ENCODE measurements at regions not wholly inside any gene's neighbourhood (a gene's known extent, or its start where the extent isn't known, plus 50 kb on each side); places are given as distances from the start of the nearest gene placed in this dataset.
A peak's percentile ranks its signal among the peaks of the same experiment; 100 is the strongest.

DNA sequence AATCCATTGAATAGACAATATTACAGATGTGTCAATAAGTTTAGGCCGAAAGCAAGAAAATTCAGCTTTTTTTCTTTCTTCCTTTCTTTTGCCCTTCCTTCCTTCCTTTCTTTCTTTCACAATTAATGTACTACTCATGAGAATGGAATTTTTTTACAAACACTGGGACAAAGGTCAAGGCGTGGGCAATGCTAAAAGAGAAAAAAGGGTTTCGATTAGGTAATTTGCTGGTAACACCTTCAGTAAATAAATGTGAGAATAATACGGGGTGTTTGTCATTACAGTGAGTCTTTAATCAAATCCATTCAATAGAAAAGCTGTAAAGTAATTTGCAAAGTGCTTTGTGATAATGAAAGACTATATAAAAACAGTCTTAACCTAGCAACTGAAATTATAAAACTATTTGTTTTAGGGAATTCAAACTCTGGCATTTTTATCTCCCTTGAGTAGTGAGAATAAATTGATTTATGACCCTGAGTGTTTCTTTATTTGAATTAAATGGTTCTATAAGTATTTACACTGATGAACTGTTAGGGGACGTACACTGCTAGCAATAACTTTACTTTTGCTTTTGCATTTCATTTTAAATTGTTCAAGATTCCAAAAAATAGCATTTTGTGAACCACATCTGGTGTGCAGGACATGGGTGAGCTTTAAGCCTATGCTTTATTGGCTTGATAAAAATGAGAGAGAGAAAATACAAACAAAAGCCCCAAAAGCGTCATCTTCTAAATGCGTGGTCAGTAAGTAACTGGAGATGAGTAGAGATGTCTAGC lies 104.2 kb upstream of the THRB start:
- no peaks in the 10 kb centered on the region for H3K36me3 ChIP-seq (ENCODE audit: control insufficient read depth in 2 of 2, insufficient read depth in 1 of 2, low read length in 2 of 2)
- no peaks in the 10 kb centered on the region for H3K9me3 ChIP-seq (ENCODE audit: control insufficient read depth, insufficient read depth, low read depth, low read length)
- H3K4me1 ChIP-seq (ENCODE audit: control insufficient read depth, insufficient read depth, low read length): no peaks in the 10 kb centered on the region
- no peak overlapping the region for H3K4me3 ChIP-seq (ENCODE audit: low read depth, low read length)
- ChIA-PET CTCF (interaction anchor here (0.5 kb wide), 1 partner anchor 841 kb away, joined by 4 read pairs; no protein-coding TSS in a partner anchor), POLR2A (no interaction called here)
- no peak overlapping the region for H3K27ac ChIP-seq (ENCODE audit: extremely low read depth, low read depth, low read length)
- TF ChIP-seq KLF1 (tag by site-specific recombination; IDR thresholded peaks at IDR 0.05) (0 out of 2 replicates have a peak, but pooled peaks have one; percentile 18), ZBTB20 (tag by site-specific recombination; IDR thresholded peaks at IDR 0.05) (0 out of 2 replicates have a peak, but pooled peaks have one; percentile 2), ZFP69B (tag by site-specific recombination; IDR thresholded peaks at IDR 0.05) (no peak), OSR2 (tag by site-specific recombination; IDR thresholded peaks at IDR 0.05) (peak; percentile 39; the same call in 1 of the 2 replicates), FEZF1 (tag by site-specific recombination; IDR thresholded peaks at IDR 0.05) (peak; percentile 35; the same call in 1 of the 2 replicates), MZF1 (tag by site-specific recombination; IDR thresholded peaks at IDR 0.05; ENCODE audit: borderline replicate concordance) (no peak), ZNF701 (tag by site-specific recombination; IDR thresholded peaks at IDR 0.05) (no peak)
- TF ChIP-seq, protein P1, sequence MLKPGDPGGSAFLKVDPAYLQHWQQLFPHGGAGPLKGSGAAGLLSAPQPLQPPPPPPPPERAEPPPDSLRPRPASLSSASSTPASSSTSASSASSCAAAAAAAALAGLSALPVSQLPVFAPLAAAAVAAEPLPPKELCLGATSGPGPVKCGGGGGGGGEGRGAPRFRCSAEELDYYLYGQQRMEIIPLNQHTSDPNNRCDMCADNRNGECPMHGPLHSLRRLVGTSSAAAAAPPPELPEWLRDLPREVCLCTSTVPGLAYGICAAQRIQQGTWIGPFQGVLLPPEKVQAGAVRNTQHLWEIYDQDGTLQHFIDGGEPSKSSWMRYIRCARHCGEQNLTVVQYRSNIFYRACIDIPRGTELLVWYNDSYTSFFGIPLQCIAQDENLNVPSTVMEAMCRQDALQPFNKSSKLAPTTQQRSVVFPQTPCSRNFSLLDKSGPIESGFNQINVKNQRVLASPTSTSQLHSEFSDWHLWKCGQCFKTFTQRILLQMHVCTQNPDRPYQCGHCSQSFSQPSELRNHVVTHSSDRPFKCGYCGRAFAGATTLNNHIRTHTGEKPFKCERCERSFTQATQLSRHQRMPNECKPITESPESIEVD (tag by site-specific recombination; IDR thresholded peaks at IDR 0.05): peak; percentile 63; the same call in 1 of the 2 replicates
- TF ChIP-seq, protein P2, sequence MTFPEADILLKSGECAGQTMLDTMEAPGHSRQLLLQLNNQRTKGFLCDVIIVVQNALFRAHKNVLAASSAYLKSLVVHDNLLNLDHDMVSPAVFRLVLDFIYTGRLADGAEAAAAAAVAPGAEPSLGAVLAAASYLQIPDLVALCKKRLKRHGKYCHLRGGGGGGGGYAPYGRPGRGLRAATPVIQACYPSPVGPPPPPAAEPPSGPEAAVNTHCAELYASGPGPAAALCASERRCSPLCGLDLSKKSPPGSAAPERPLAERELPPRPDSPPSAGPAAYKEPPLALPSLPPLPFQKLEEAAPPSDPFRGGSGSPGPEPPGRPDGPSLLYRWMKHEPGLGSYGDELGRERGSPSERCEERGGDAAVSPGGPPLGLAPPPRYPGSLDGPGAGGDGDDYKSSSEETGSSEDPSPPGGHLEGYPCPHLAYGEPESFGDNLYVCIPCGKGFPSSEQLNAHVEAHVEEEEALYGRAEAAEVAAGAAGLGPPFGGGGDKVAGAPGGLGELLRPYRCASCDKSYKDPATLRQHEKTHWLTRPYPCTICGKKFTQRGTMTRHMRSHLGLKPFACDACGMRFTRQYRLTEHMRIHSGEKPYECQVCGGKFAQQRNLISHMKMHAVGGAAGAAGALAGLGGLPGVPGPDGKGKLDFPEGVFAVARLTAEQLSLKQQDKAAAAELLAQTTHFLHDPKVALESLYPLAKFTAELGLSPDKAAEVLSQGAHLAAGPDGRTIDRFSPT (tag by site-specific recombination; IDR thresholded peaks at IDR 0.05): 0 out of 2 replicates have a peak, but pooled peaks have one; percentile 23

GRCh38 chr3:24601066-24601939 lies 106.7 kb upstream of the THRB start:
- POLR2A ChIA-PET: no interaction called here

More at GRCh38 chr3:24601066-24601939, 106.7 kb upstream of the THRB start:
- no peak for TF ChIP-seq ZNF792 (tag by site-specific recombination; IDR thresholded peaks at IDR 0.05)
- TF ChIP-seq ZNF558 (tag by site-specific recombination; IDR thresholded peaks at IDR 0.05): no peak
- TF ChIP-seq ZNF19 (tag by site-specific recombination; IDR thresholded peaks at IDR 0.05; ENCODE audit: low read depth): no peak
- TF ChIP-seq ZNF133 (tag by site-specific recombination; IDR thresholded peaks at IDR 0.05): no peak
- no peak for TF ChIP-seq ZNF48 (tag by site-specific recombination; IDR thresholded peaks at IDR 0.05)
- TF ChIP-seq, protein P3, sequence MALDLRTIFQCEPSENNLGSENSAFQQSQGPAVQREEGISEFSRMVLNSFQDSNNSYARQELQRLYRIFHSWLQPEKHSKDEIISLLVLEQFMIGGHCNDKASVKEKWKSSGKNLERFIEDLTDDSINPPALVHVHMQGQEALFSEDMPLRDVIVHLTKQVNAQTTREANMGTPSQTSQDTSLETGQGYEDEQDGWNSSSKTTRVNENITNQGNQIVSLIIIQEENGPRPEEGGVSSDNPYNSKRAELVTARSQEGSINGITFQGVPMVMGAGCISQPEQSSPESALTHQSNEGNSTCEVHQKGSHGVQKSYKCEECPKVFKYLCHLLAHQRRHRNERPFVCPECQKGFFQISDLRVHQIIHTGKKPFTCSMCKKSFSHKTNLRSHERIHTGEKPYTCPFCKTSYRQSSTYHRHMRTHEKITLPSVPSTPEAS (tag by site-specific recombination; IDR thresholded peaks at IDR 0.05): no peak
- TF ChIP-seq KLF17 (tag by site-specific recombination; IDR thresholded peaks at IDR 0.05): no peak
- no peak overlapping the region for H3K4me3 ChIP-seq (ENCODE audit: low read depth, low read length)
- CTCF ChIA-PET: no interaction called here
- H3K27ac ChIP-seq (ENCODE audit: extremely low read depth, low read depth, low read length): no peak overlapping the region
- H3K9me3 ChIP-seq (ENCODE audit: control insufficient read depth, insufficient read depth, low read depth, low read length): no peaks in the 10 kb centered on the region
- no peaks in the 10 kb centered on the region for H3K36me3 ChIP-seq (ENCODE audit: control insufficient read depth in 2 of 2, insufficient read depth in 1 of 2, low read length in 2 of 2)
- H3K4me1 ChIP-seq (ENCODE audit: control insufficient read depth, insufficient read depth, low read length): no peaks in the 10 kb centered on the region

Measured in HEK293 (cell line).